Effector memory CD4-positive, alpha-beta T cell (primary cell): ENCODE measurements at regions not wholly inside any gene's neighbourhood (a gene's known extent, or its start where the extent isn't known, plus 50 kb on each side); places are given as distances from the start of the nearest gene placed in this dataset.

Experiments
- DNase-seq, 3 donors: peaks; one replicate each; pipeline ENCODE4 v3.0.0-alpha.2; 2020
- H3K27ac ChIP-seq: 2 replicates; pipeline ENCODE4 v1.7.0; 2013; ENCODE audit warnings: mild to moderate bottlenecking, low read length, moderate library complexity; ENCODE audit not compliant: insufficient read depth, poor library complexity, severe bottlenecking
- H3K27me3 ChIP-seq: replicated peaks from 2 replicates; pipeline ENCODE4 v1.7.0; 2013; ENCODE audit warnings: mild to moderate bottlenecking, low read length; ENCODE audit not compliant: insufficient read depth, control insufficient read depth, poor library complexity, severe bottlenecking
- H3K36me3 ChIP-seq: 2 replicates; pipeline ENCODE4 v1.7.0; 2013; ENCODE audit warnings: mild to moderate bottlenecking, low read length, moderate library complexity; ENCODE audit not compliant: control insufficient read depth, insufficient read depth
- H3K4me1 ChIP-seq: 2 replicates; pipeline ENCODE4 v1.7.0; 2013; ENCODE audit warnings: low read length, mild to moderate bottlenecking; ENCODE audit not compliant: control insufficient read depth, insufficient read depth, poor library complexity, severe bottlenecking
- H3K4me3 ChIP-seq: 2 replicates; pipeline ENCODE4 v1.7.0; 2013; ENCODE audit warnings: low read length, low read depth, mild to moderate bottlenecking; ENCODE audit not compliant: insufficient read depth, poor library complexity, severe bottlenecking
- H3K9me3 ChIP-seq: 2 replicates; pipeline ENCODE4 v1.7.0; 2013; ENCODE audit warnings: mild to moderate bottlenecking, low read length, moderate library complexity; ENCODE audit not compliant: control insufficient read depth

GRCh38 chr2:176466918-176467452 lies 197.7 kb downstream of the MTX2 start:
- Histone ChIP-seq H3K4me1 (no peaks in the 10 kb centered on the region), H3K9me3 (no peaks in the 10 kb centered on the region), H3K36me3 (no peaks in the 10 kb centered on the region), H3K4me3 (no peak overlapping the region), H3K27ac (no peak overlapping the region), H3K27me3 (no peaks in the 10 kb centered on the region)
- DNase-seq = no peak

GRCh38 chr2:176467595-176467994 lies 198.4 kb downstream of the MTX2 start:
- Histone ChIP-seq H3K36me3 (no peaks in the 10 kb centered on the region), H3K27me3 (no peaks in the 10 kb centered on the region), H3K27ac (no peak overlapping the region), H3K4me3 (no peak overlapping the region), H3K9me3 (no peaks in the 10 kb centered on the region), H3K4me1 (no peaks in the 10 kb centered on the region)
- no peak for DNase-seq

- H3K4me1 ChIP-seq = no peaks in the 10 kb centered on the region
- no peak for DNase-seq
- no peaks in the 10 kb centered on the region for H3K36me3 ChIP-seq
- no peaks in the 10 kb centered on the region for H3K9me3 ChIP-seq
- no peak overlapping the region for H3K27ac ChIP-seq
- H3K27me3 ChIP-seq = no peaks in the 10 kb centered on the region
- H3K4me3 ChIP-seq = no peak overlapping the region
Measured at GRCh38 chr2:176468457-176469113, 199.3 kb downstream of the MTX2 start.

- no peak overlapping the region for H3K27ac ChIP-seq
- no peaks in the 10 kb centered on the region for H3K4me1 ChIP-seq
- H3K4me3 ChIP-seq = no peak overlapping the region
- H3K27me3 ChIP-seq = no peaks in the 10 kb centered on the region
- no peaks in the 10 kb centered on the region for H3K9me3 ChIP-seq
- DNase-seq = no peak
- H3K36me3 ChIP-seq = no peaks in the 10 kb centered on the region
Measured at GRCh38 chr2:176470713-176471112, 201.5 kb downstream of the MTX2 start.

- Histone ChIP-seq H3K9me3 (no peaks in the 10 kb centered on the region), H3K4me3 (no peak overlapping the region), H3K27me3 (no peaks in the 10 kb centered on the region), H3K27ac (no peak overlapping the region), H3K36me3 (no peaks in the 10 kb centered on the region), H3K4me1 (no peaks in the 10 kb centered on the region)
- DNase-seq = no peak
Measured at GRCh38 chr2:176471949-176472348, 202.7 kb downstream of the MTX2 start.

GRCh38 chr2:176473177-176473576 lies 203.9 kb downstream of the MTX2 start:
- H3K4me1 ChIP-seq = no peaks in the 10 kb centered on the region
- H3K36me3 ChIP-seq = no peaks in the 10 kb centered on the region
- H3K9me3 ChIP-seq = no peaks in the 10 kb centered on the region
- no peak for DNase-seq
- H3K27ac ChIP-seq = no peak overlapping the region
- H3K4me3 ChIP-seq = no peak overlapping the region
- no peaks in the 10 kb centered on the region for H3K27me3 ChIP-seq

GRCh38 chr2:176473851-176474250 lies 204.6 kb downstream of the MTX2 start:
- H3K36me3 ChIP-seq = no peaks in the 10 kb centered on the region
- H3K4me3 ChIP-seq = no peak overlapping the region
- no peaks in the 10 kb centered on the region for H3K4me1 ChIP-seq
- no peak for DNase-seq
- no peaks in the 10 kb centered on the region for H3K27me3 ChIP-seq
- H3K9me3 ChIP-seq = no peaks in the 10 kb centered on the region
- no peak overlapping the region for H3K27ac ChIP-seq

- Histone ChIP-seq H3K27me3 (no peaks in the 10 kb centered on the region), H3K27ac (no peak overlapping the region), H3K4me3 (no peak overlapping the region), H3K4me1 (no peaks in the 10 kb centered on the region), H3K36me3 (no peaks in the 10 kb centered on the region), H3K9me3 (no peaks in the 10 kb centered on the region)
- no peak for DNase-seq
Measured at GRCh38 chr2:176477336-176477735, 208.1 kb downstream of the MTX2 start.

GRCh38 chr2:176479961-176480360 lies 210.7 kb downstream of the MTX2 start:
- no peaks in the 10 kb centered on the region for H3K9me3 ChIP-seq
- H3K36me3 ChIP-seq = no peaks in the 10 kb centered on the region
- H3K27me3 ChIP-seq = no peaks in the 10 kb centered on the region
- DNase-seq = no peak
- H3K4me3 ChIP-seq = no peak overlapping the region
- no peak overlapping the region for H3K27ac ChIP-seq
- H3K4me1 ChIP-seq = no peaks in the 10 kb centered on the region

GRCh38 chr2:176482107-176482506 lies 212.9 kb downstream of the MTX2 start:
- H3K36me3 ChIP-seq = no peaks in the 10 kb centered on the region
- H3K4me3 ChIP-seq = no peak overlapping the region
- H3K4me1 ChIP-seq = no peaks in the 10 kb centered on the region
- H3K9me3 ChIP-seq = no peaks in the 10 kb centered on the region
- no peak for DNase-seq
- H3K27ac ChIP-seq = no peak overlapping the region
- no peaks in the 10 kb centered on the region for H3K27me3 ChIP-seq
